BLaER1 treated with 17β-estradiol and CSF1 and Interleukin-3, amounts not matched to agents 10 nM and 100 nM (cell line): ENCODE measurements at regions not wholly inside any gene's neighbourhood (a gene's known extent, or its start where the extent isn't known, plus 50 kb on each side); places are given as distances from the start of the nearest gene placed in this dataset.

Experiments used
- H3K27ac ChIP-seq, 11 experiments: shearing (Covaris generic); formaldehyde crosslinking; 2 replicates each; pipeline ENCODE4 v1.8.1; 2022
- H3K27me3 ChIP-seq, 11 experiments: shearing (Covaris generic); formaldehyde crosslinking; 2 replicates each; pipeline ENCODE4 v1.8.1; 2022
- H3K36me3 ChIP-seq, 11 experiments: shearing (Covaris generic); formaldehyde crosslinking; 2 replicates each; pipeline ENCODE4 v1.8.1; 2022
- H3K4me1 ChIP-seq, 10 experiments: shearing (Covaris generic); formaldehyde crosslinking; 2 replicates each; pipeline ENCODE4 v1.8.1; 2022
- H3K4me2 ChIP-seq, 11 experiments: shearing (Covaris generic); formaldehyde crosslinking; 2 replicates each; pipeline ENCODE4 v1.8.1; 2022
- H3K4me3 ChIP-seq, 10 experiments: shearing (Covaris generic); formaldehyde crosslinking; 2 replicates each; pipeline ENCODE4 v1.8.1; 2022
- H3K9ac ChIP-seq, 11 experiments: shearing (Covaris generic); formaldehyde crosslinking; 2 replicates each; pipeline ENCODE4 v1.8.1; 2022
- H3K9me3 ChIP-seq, 11 experiments: shearing (Covaris generic); formaldehyde crosslinking; replicated peaks in 1 of 11; 2 replicates each; pipeline ENCODE4 v1.8.1; 2022
- H4K20me1 ChIP-seq, 11 experiments: shearing (Covaris generic); formaldehyde crosslinking; 2 replicates each; pipeline ENCODE4 v1.8.1; 2022
- Cebpa-rat ChIP-seq, 11 experiments: shearing (Covaris generic); IDR thresholded peaks; 2 replicates each; pipeline ENCODE4 v1.8.1; 2022

GRCh38 chr2:19652811-19653210 is 249.0 kb downstream of the TTC32 start:
- Histone ChIP-seq H3K4me2 (no peak overlapping the region), H3K4me3 (no peak overlapping the region), H4K20me1 (no peaks in the 10 kb centered on the region), H3K9ac (no peak overlapping the region), H3K9me3 (no peaks in the 10 kb centered on the region), H3K36me3 (no peaks in the 10 kb centered on the region), H3K4me1 (no peaks in the 10 kb centered on the region), H3K27me3 (no peaks in the 10 kb centered on the region), H3K27ac (no peak overlapping the region)
- no peak for TF ChIP-seq Cebpa-rat (IDR thresholded peaks at IDR 0.05)

- no peaks in the 10 kb centered on the region for H3K27me3 ChIP-seq
- H3K4me3 ChIP-seq, result no peak overlapping the region
- TF ChIP-seq Cebpa-rat (IDR thresholded peaks at IDR 0.05), result no peak
- H3K36me3 ChIP-seq, result no peaks in the 10 kb centered on the region
- H3K9ac ChIP-seq, result no peak overlapping the region
- H3K4me2 ChIP-seq, result no peak overlapping the region
- H3K4me1 ChIP-seq, result no peaks in the 10 kb centered on the region
- H3K27ac ChIP-seq, result no peak overlapping the region
- no peaks in the 10 kb centered on the region for H3K9me3 ChIP-seq
- no peaks in the 10 kb centered on the region for H4K20me1 ChIP-seq
Observed at GRCh38 chr2:19651466-19651865, 250.3 kb downstream of the TTC32 start.

DNA sequence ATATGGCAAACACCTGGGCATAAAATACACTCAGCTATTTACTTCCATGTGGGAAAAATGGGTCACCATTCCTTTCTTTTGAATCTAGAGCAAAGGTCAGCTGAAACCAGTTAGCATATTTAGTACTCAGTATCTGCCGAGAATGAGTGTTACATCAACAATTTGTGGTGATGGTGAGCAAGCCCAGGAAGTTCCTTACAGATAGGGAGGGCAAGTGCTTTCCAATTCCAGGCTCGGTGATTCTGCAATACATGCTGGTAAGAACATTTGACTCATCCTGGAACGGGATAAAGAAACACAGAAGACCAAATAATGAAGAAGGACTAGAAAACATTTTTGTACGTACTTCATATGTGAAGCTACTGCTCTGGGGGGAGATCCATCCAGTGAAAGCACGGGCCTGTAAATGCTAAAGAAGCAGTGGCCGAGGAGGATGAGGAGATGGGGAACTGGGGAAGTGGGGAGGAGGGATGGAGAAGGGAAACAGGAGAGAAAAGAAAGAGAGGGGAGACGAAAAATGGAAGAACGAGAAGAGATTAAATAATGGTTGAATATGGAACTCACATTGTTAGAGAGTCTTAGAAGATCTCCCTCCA is 251.9 kb downstream of the TTC32 start:
- no peaks in the 10 kb centered on the region for H4K20me1 ChIP-seq
- TF ChIP-seq Cebpa-rat (IDR thresholded peaks at IDR 0.05), result no peak
- no peaks in the 10 kb centered on the region for H3K36me3 ChIP-seq
- H3K27me3 ChIP-seq, result no peaks in the 10 kb centered on the region
- H3K4me2 ChIP-seq, result no peak overlapping the region
- H3K9me3 ChIP-seq, result no peaks in the 10 kb centered on the region
- no peaks in the 10 kb centered on the region for H3K4me1 ChIP-seq
- H3K9ac ChIP-seq, result no peak overlapping the region
- H3K4me3 ChIP-seq, result no peak overlapping the region
- no peak overlapping the region for H3K27ac ChIP-seq

GRCh38 chr2:19649142-19649541 is 252.6 kb downstream of the TTC32 start:
- H3K36me3 ChIP-seq, result no peaks in the 10 kb centered on the region
- no peak overlapping the region for H3K27ac ChIP-seq
- no peak overlapping the region for H3K4me2 ChIP-seq

GRCh38 chr2:19648583-19648982 is 253.2 kb downstream of the TTC32 start:
- no peak overlapping the region for H3K27ac ChIP-seq
- no peaks in the 10 kb centered on the region for H3K36me3 ChIP-seq
- H3K9me3 ChIP-seq, result no peaks in the 10 kb centered on the region
- H3K4me3 ChIP-seq, result no peak overlapping the region
- H4K20me1 ChIP-seq, result no peaks in the 10 kb centered on the region
- TF ChIP-seq Cebpa-rat (IDR thresholded peaks at IDR 0.05), result no peak
- H3K27me3 ChIP-seq, result no peaks in the 10 kb centered on the region
- H3K4me1 ChIP-seq, result peaks cover 0 to 2% (median 0%) of the 10 kb centered on the region in 10 experiments; a peak in 1 of 20 replicates
- no peak overlapping the region for H3K9ac ChIP-seq
- H3K4me2 ChIP-seq, result no peak overlapping the region

More at GRCh38 chr2:19649142-19649541, 252.6 kb downstream of the TTC32 start:
- Histone ChIP-seq H4K20me1 (no peaks in the 10 kb centered on the region), H3K9ac (no peak overlapping the region), H3K27me3 (no peaks in the 10 kb centered on the region), H3K9me3 (no peaks in the 10 kb centered on the region), H3K4me1 (no peaks in the 10 kb centered on the region), H3K4me3 (no peak overlapping the region)
- TF ChIP-seq Cebpa-rat (IDR thresholded peaks at IDR 0.05), result no peak

DNA sequence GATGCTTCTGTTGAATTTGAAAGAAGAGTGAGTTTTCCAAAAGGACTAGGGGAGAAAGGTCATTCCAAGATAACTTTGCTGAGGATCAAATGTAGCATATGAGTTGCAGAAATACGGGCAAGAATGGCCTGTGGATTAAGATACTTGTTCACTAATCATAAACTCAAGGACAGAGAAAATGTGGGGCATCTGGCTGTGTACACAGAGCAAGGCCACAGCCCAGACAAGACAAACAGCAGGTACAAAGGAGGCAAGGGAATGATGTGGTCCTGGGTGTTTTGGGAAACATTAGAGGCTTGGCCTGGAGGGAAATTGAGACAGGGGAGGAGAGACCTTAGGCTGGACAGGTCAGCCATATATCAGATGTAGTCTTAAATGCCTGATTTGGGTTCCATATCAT is 254.8 kb downstream of the TTC32 start:
- Histone ChIP-seq H3K36me3 (no peaks in the 10 kb centered on the region), H3K27me3 (no peaks in the 10 kb centered on the region), H3K9me3 (no peaks in the 10 kb centered on the region), H3K4me3 (no peak overlapping the region), H3K4me2 (no peak overlapping the region), H3K27ac (no peak overlapping the region), H3K4me1 (peaks cover 0 to 11% (median 0%) of the 10 kb centered on the region in 10 experiments; a peak in 5 of 20 replicates), H3K9ac (no peak overlapping the region), H4K20me1 (no peaks in the 10 kb centered on the region)
- no peak for TF ChIP-seq Cebpa-rat (IDR thresholded peaks at IDR 0.05)

DNA sequence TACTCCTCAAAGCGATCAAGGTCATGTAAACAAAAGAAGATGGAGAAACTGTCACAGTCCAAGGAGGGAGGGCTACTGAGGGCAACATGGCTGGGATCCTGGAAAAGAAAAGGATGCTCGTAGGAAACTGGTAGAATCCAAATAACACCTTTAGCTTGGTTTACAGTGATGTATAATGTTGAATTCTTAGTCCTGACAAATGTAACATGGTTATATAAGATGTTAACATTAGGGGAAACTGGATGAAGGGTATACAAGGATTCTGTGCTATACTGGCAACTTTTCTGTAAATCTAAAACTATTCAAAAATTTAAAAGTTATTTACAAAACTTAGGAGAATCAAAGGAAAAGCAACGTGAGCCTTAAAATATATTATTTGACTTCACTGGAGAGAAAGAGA is 257.0 kb downstream of the TTC32 start:
- Histone ChIP-seq H3K36me3 (no peaks in the 10 kb centered on the region), H3K27ac (no peak overlapping the region), H3K4me2 (no peak overlapping the region), H3K4me3 (no peak overlapping the region), H4K20me1 (no peaks in the 10 kb centered on the region), H3K4me1 (peaks cover 0 to 11% (median 0%) of the 10 kb centered on the region in 10 experiments; a peak in 5 of 20 replicates), H3K27me3 (no peaks in the 10 kb centered on the region), H3K9me3 (no peaks in the 10 kb centered on the region), H3K9ac (no peak overlapping the region)
- no peak for TF ChIP-seq Cebpa-rat (IDR thresholded peaks at IDR 0.05)

DNA sequence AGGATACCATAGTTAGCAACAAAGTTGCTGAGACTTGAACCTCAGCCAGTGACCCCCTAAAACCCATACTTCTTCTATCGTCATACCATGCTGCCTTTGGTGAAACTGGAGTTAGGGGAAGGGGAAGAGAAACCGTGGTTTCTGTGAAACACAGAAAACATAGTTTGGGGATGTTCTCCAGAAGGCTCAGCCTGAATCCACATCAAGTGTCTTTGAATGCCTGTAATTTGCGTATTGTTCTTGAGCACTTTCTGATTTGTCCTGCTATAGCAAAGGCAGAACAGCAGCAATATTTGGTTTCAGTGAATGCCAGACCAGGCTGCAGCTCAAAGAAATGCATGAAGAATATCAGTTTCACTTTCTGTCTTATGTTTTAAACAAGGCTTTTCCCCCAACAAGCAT is 258.7 kb downstream of the TTC32 start:
- Histone ChIP-seq H3K4me1 (peaks cover 0 to 11% (median 0%) of the 10 kb centered on the region in 10 experiments; a peak in 5 of 20 replicates), H3K4me2 (peak overlapping the region in 9 of 11 experiments; percentile 3 to 63 (median 36); a peak in 12 of 22 replicates), H3K9me3 (no peaks in the 10 kb centered on the region), H3K9ac (no peak overlapping the region), H3K4me3 (no peak overlapping the region), H3K27ac (no peak overlapping the region), H3K27me3 (no peaks in the 10 kb centered on the region), H4K20me1 (no peaks in the 10 kb centered on the region), H3K36me3 (no peaks in the 10 kb centered on the region)
- no peak for TF ChIP-seq Cebpa-rat (IDR thresholded peaks at IDR 0.05)

GRCh38 chr2:19642501-19642900 is 259.3 kb downstream of the TTC32 start:
- Histone ChIP-seq H3K9me3 (no peaks in the 10 kb centered on the region), H3K27ac (no peak overlapping the region), H3K36me3 (no peaks in the 10 kb centered on the region), H4K20me1 (no peaks in the 10 kb centered on the region), H3K9ac (no peak overlapping the region), H3K27me3 (no peaks in the 10 kb centered on the region), H3K4me3 (no peak overlapping the region), H3K4me1 (peaks cover 0 to 11% (median 0%) of the 10 kb centered on the region in 10 experiments; a peak in 5 of 20 replicates), H3K4me2 (no peak overlapping the region)
- no peak for TF ChIP-seq Cebpa-rat (IDR thresholded peaks at IDR 0.05)

- Histone ChIP-seq H4K20me1 (no peaks in the 10 kb centered on the region), H3K9me3 (no peaks in the 10 kb centered on the region), H3K4me3 (no peak overlapping the region), H3K27ac (no peak overlapping the region), H3K27me3 (no peaks in the 10 kb centered on the region), H3K9ac (no peak overlapping the region), H3K36me3 (no peaks in the 10 kb centered on the region), H3K4me1 (peaks cover 0 to 11% (median 0%) of the 10 kb centered on the region in 10 experiments; a peak in 2 of 20 replicates), H3K4me2 (peak overlapping the region in 1 of 11 experiments; percentile 41; a peak in 2 of 22 replicates)
- TF ChIP-seq Cebpa-rat (IDR thresholded peaks at IDR 0.05), result no peak
Observed at GRCh38 chr2:19635951-19636510, 265.8 kb downstream of the TTC32 start.
